CD4-positive, alpha-beta T cell (primary cell): ENCODE measurements at regions not wholly inside any gene's neighbourhood (a gene's known extent, or its start where the extent isn't known, plus 50 kb on each side); places are given as distances from the start of the nearest gene placed in this dataset.

ENCODE experiments used
- ATAC-seq: fragments of 200-7000 bp; cut with Tn5 transposase; one replicate; pipeline ENCODE4 v1.10.0; 2022; ENCODE audit warnings: mild to moderate bottlenecking; ENCODE audit not compliant: poor library complexity
- CTCF ChIA-PET: fragments of 350-600 bp; sonication (Branson Sonifier 250); formaldehyde crosslinking; loops from one replicate; lab custom pipeline; 2021; ENCODE audit warnings: antibody characterized with exemption, inconsistent platforms; lab: Charles Lee
- POLR2A ChIA-PET: fragments of 350-600 bp; sonication (Branson Sonifier 250); formaldehyde crosslinking; loops from one replicate; lab custom pipeline; 2021; ENCODE audit warnings: antibody characterized with exemption, inconsistent platforms; lab: Charles Lee
- DNase-seq, 14 experiments: peaks; one replicate each; pipeline ENCODE4 v3.0.0-alpha.2; 2013 to 2020; ENCODE audit warnings: mixed read lengths in 2 of 14
- H3K27ac ChIP-seq, 2 donors: one replicate each; pipeline versions ENCODE4 v1.5.1 to v1.7.0; 2013; ENCODE audit warnings: low read length in 2 of 2, low read depth in 1 of 2, mild to moderate bottlenecking in 1 of 2
- H3K27me3 ChIP-seq, 2 experiments: 1 replicate in 1 of 2; 2 replicates in 1 of 2; pipeline versions ENCODE4 v1.6.1 to v1.7.0; 2013; ENCODE audit warnings: low read length in 2 of 2, control low read depth in 1 of 2, mild to moderate bottlenecking in 1 of 2, moderate library complexity in 1 of 2; ENCODE audit not compliant: insufficient read depth in 2 of 2, control insufficient read depth in 1 of 2
- H3K36me3 ChIP-seq: one replicate; pipeline ENCODE4 v1.6.1; 2013; ENCODE audit warnings: low read length, control low read depth; ENCODE audit not compliant: insufficient read depth
- H3K4me1 ChIP-seq: one replicate; pipeline ENCODE4 v1.6.1; 2013; ENCODE audit warnings: low read length, control low read depth; ENCODE audit not compliant: insufficient read depth
- H3K4me3 ChIP-seq: one replicate; pipeline ENCODE4 v1.5.1; 2013; ENCODE audit warnings: mild to moderate bottlenecking, low read length, moderate library complexity
- H3K9me3 ChIP-seq, 2 experiments: 1 replicate in 1 of 2; 2 replicates in 1 of 2; pipeline versions ENCODE4 v1.6.1 to v1.7.0; 2013; ENCODE audit warnings: low read length in 2 of 2, mild to moderate bottlenecking in 2 of 2, control low read depth in 1 of 2, moderate library complexity in 1 of 2; ENCODE audit not compliant: control insufficient read depth in 1 of 2, insufficient read depth in 1 of 2
- H3K27ac Mint-ChIP-seq: one replicate; pipeline ENCODE4 v1.8.0; 2020; ENCODE audit warnings: mixed read lengths
- H3K27me3 Mint-ChIP-seq: one replicate; pipeline ENCODE4 v1.8.0; 2021; ENCODE audit warnings: mixed read lengths
- H3K36me3 Mint-ChIP-seq: one replicate; pipeline ENCODE4 v1.8.0; 2021; ENCODE audit warnings: low read depth, mixed read lengths
- H3K4me1 Mint-ChIP-seq: one replicate; pipeline ENCODE4 v1.8.0; 2021; ENCODE audit warnings: low read depth, mixed read lengths
- H3K4me3 Mint-ChIP-seq: one replicate; pipeline ENCODE4 v1.8.0; 2020; ENCODE audit warnings: mild to moderate bottlenecking, mixed read lengths
- H3K9me3 Mint-ChIP-seq: one replicate; pipeline ENCODE4 v1.8.0; 2020; ENCODE audit warnings: mixed read lengths
- intact Hi-C, 2 experiments: fragments of 100-400 bp; cut with DNase I in 1 of 2; cut with micrococcal nuclease in 1 of 2; formaldehyde crosslinking; loops; one replicate each; pipeline versions ENCODE4 v1.15.1 to v1.9.0; 2023 to 2025; cut with DNase I, micrococcal nuclease
- TF ChIP-seq, protein P1 (sequence below): fragments of 200-600 bp; IDR thresholded peaks from one replicate; pipeline ENCODE4 v1.8.0; 2022; ENCODE audit warnings: antibody characterized with exemption, mild to moderate bottlenecking

DNA sequence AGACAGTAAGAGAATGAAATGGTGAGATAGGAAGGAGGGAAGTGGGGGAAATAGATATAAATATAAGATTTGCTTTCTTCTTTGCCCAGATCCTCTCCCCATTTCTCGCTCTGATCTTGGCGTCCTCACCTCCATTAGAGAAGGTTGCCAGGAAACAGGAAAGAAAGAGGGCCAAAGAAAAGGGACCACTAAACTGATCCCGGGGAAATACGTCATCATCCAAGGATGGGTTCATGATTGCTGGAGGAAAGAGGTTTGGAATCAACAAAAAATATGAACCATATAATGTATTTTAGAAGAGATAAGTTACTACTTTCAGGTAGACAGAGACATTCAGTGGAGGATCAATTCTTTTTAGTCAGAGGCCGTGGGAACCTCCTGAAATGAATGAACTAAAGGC is 536.0 kb downstream of the HAPSTR1 start:
- no peaks in the 10 kb centered on the region for H3K36me3 Mint-ChIP-seq
- no peaks in the 10 kb centered on the region for H3K4me1 Mint-ChIP-seq
- Histone ChIP-seq H3K4me3 (no peak overlapping the region), H3K36me3 (no peaks in the 10 kb centered on the region), H3K27me3 (no peaks in the 10 kb centered on the region), H3K9me3 (no peaks in the 10 kb centered on the region), H3K4me1 (no peaks in the 10 kb centered on the region), H3K27ac (no peak overlapping the region)
- peaks cover 3% of the 10 kb centered on the region for H3K9me3 Mint-ChIP-seq
- no peak overlapping the region for H3K4me3 Mint-ChIP-seq
- TF ChIP-seq, protein P1, sequence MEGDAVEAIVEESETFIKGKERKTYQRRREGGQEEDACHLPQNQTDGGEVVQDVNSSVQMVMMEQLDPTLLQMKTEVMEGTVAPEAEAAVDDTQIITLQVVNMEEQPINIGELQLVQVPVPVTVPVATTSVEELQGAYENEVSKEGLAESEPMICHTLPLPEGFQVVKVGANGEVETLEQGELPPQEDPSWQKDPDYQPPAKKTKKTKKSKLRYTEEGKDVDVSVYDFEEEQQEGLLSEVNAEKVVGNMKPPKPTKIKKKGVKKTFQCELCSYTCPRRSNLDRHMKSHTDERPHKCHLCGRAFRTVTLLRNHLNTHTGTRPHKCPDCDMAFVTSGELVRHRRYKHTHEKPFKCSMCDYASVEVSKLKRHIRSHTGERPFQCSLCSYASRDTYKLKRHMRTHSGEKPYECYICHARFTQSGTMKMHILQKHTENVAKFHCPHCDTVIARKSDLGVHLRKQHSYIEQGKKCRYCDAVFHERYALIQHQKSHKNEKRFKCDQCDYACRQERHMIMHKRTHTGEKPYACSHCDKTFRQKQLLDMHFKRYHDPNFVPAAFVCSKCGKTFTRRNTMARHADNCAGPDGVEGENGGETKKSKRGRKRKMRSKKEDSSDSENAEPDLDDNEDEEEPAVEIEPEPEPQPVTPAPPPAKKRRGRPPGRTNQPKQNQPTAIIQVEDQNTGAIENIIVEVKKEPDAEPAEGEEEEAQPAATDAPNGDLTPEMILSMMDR = no peak
- no peak for DNase-seq
- intact Hi-C loops = no loop called here
- POLR2A ChIA-PET = no interaction called here
- CTCF ChIA-PET = no interaction called here
- H3K27ac Mint-ChIP-seq = no peak overlapping the region
- H3K27me3 Mint-ChIP-seq = no peaks in the 10 kb centered on the region
- no peak for ATAC-seq

DNA sequence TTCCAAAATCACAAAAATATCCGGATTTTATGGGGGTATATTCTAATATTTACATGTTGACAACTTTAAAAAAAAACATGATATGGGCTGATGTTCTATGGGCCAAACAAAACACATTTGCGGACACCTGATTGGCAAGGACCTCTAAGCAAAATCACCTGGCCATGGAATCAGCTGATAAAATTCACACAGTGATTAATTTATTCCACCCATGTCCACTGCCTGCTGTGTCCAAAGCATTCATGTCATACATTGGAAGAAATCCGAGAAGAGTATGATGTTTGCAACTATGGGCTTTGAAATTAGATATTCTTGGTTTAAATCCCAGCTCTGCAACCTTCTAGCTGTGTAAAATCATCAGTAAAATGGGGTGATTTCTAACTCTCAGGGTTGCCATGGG is 538.7 kb downstream of the HAPSTR1 start:
- POLR2A ChIA-PET = no interaction called here
- no peak for ATAC-seq
- intact Hi-C loops = no loop called here
- H3K27me3 ChIP-seq = no peaks in the 10 kb centered on the region
- no peaks in the 10 kb centered on the region for H3K4me1 ChIP-seq
- Mint-ChIP-seq H3K27ac (no peak overlapping the region), H3K9me3 (peaks cover 6% of the 10 kb centered on the region), H3K36me3 (no peaks in the 10 kb centered on the region), H3K4me3 (no peak overlapping the region), H3K4me1 (no peaks in the 10 kb centered on the region), H3K27me3 (no peaks in the 10 kb centered on the region)
- no peak for DNase-seq
- no peaks in the 10 kb centered on the region for H3K36me3 ChIP-seq
- CTCF ChIA-PET = no interaction called here
- H3K27ac ChIP-seq = no peak overlapping the region
- TF ChIP-seq, protein P1 = no peak
- H3K9me3 ChIP-seq = no peaks in the 10 kb centered on the region
- no peak overlapping the region for H3K4me3 ChIP-seq

- no peak for ATAC-seq
- POLR2A ChIA-PET = no interaction called here
- intact Hi-C loops = no loop called here
Observed at GRCh38 chr16:9630985-9631384, 539.5 kb downstream of the HAPSTR1 start.

More at GRCh38 chr16:9630985-9631384, 539.5 kb downstream of the HAPSTR1 start:
- TF ChIP-seq, protein P1 = no peak
- no peaks in the 10 kb centered on the region for H3K4me1 Mint-ChIP-seq
- H3K27ac ChIP-seq = no peak overlapping the region
- H3K9me3 Mint-ChIP-seq = peaks cover 6% of the 10 kb centered on the region
- no peak overlapping the region for H3K4me3 ChIP-seq
- no peak for DNase-seq
- no peaks in the 10 kb centered on the region for H3K9me3 ChIP-seq
- H3K27me3 ChIP-seq = no peaks in the 10 kb centered on the region
- H3K4me1 ChIP-seq = no peaks in the 10 kb centered on the region
- H3K36me3 Mint-ChIP-seq = no peaks in the 10 kb centered on the region
- CTCF ChIA-PET = no interaction called here
- no peaks in the 10 kb centered on the region for H3K36me3 ChIP-seq
- no peak overlapping the region for H3K27ac Mint-ChIP-seq
- H3K4me3 Mint-ChIP-seq = no peak overlapping the region
- no peaks in the 10 kb centered on the region for H3K27me3 Mint-ChIP-seq
